WERI-Rb-1 (cell line): ENCODE measurements at regions not wholly inside any gene's neighbourhood (a gene's known extent, or its start where the extent isn't known, plus 50 kb on each side); places are given as distances from the start of the nearest gene placed in this dataset.

ENCODE experiments used
- DNase-seq: peaks from one replicate; pipeline ENCODE4 v3.0.0-alpha.2; 2020
- H3K27ac ChIP-seq: fragments of 250-450 bp; sonication (Bioruptor Pico); 2 replicates; pipeline ENCODE4 v1.5.1; 2020; ENCODE audit warnings: mild to moderate bottlenecking, moderate library complexity
- H3K27me3 ChIP-seq: fragments of 250-450 bp; sonication (Bioruptor Pico); 2 replicates; pipeline ENCODE4 v1.5.1; 2021; ENCODE audit warnings: mild to moderate bottlenecking, low read depth, moderate library complexity; ENCODE audit not compliant: insufficient read depth, severe bottlenecking
- H3K36me3 ChIP-seq: fragments of 250-450 bp; sonication (Bioruptor Pico); 2 replicates; pipeline ENCODE4 v1.5.1; 2020; ENCODE audit warnings: mild to moderate bottlenecking, moderate library complexity
- H3K4me3 ChIP-seq: 2 replicates; pipeline ENCODE4 v1.5.1; 2011; ENCODE audit warnings: low read depth, mild to moderate bottlenecking, control low read depth, low read length
- H3K9me3 ChIP-seq: fragments of 250-450 bp; sonication (Bioruptor Pico); 2 replicates; pipeline ENCODE4 v1.5.1; 2021; ENCODE audit warnings: mild to moderate bottlenecking, moderate library complexity; ENCODE audit not compliant: severe bottlenecking
- CTCF ChIP-seq: IDR thresholded peaks from 2 replicates; pipeline ENCODE4 v1.5.1; 2011; ENCODE audit warnings: low read depth, mild to moderate bottlenecking, control low read depth, inconsistent platforms, low read length

- H3K36me3 ChIP-seq = no peaks in the 10 kb centered on the region
- H3K9me3 ChIP-seq = no peaks in the 10 kb centered on the region
- TF ChIP-seq CTCF = no peak
- H3K27ac ChIP-seq = no peak overlapping the region
- H3K27me3 ChIP-seq = no peaks in the 10 kb centered on the region
- no peak overlapping the region for H3K4me3 ChIP-seq
- DNase-seq = peak; percentile 15
These were observed 1053.0 kb upstream of the IGFBP7 start for GRCh38 chr4:58163156-58163555.

- H3K9me3 ChIP-seq = no peaks in the 10 kb centered on the region
- H3K4me3 ChIP-seq = no peak overlapping the region
- H3K27ac ChIP-seq = no peak overlapping the region
- no peaks in the 10 kb centered on the region for H3K36me3 ChIP-seq
- H3K27me3 ChIP-seq = no peaks in the 10 kb centered on the region
- no peak for TF ChIP-seq CTCF
- DNase-seq = no peak
These were observed 1039.4 kb upstream of the IGFBP7 start for GRCh38 chr4:58149404-58150085.

- peak; percentile 26 for DNase-seq
- Histone ChIP-seq H3K27ac (no peak overlapping the region; the same call in 1 of the 2 replicates), H3K9me3 (no peaks in the 10 kb centered on the region), H3K4me3 (no peak overlapping the region), H3K36me3 (no peaks in the 10 kb centered on the region), H3K27me3 (no peaks in the 10 kb centered on the region)
- TF ChIP-seq CTCF = no peak
These were observed 1034.5 kb upstream of the IGFBP7 start for GRCh38 chr4:58144721-58145120.

GRCh38 chr4:58138786-58139668, 1028.8 kb upstream of the IGFBP7 start:
- TF ChIP-seq CTCF = no peak
- no peaks in the 10 kb centered on the region for H3K9me3 ChIP-seq
- H3K27me3 ChIP-seq = no peaks in the 10 kb centered on the region
- no peaks in the 10 kb centered on the region for H3K36me3 ChIP-seq
- H3K27ac ChIP-seq = peak overlapping the region; percentile 58
- DNase-seq = peak; percentile 14
- no peak overlapping the region for H3K4me3 ChIP-seq

- no peaks in the 10 kb centered on the region for H3K36me3 ChIP-seq
- H3K27me3 ChIP-seq = no peaks in the 10 kb centered on the region
- no peak for TF ChIP-seq CTCF
- H3K9me3 ChIP-seq = no peaks in the 10 kb centered on the region
- no peak overlapping the region for H3K27ac ChIP-seq
- DNase-seq = no peak
- H3K4me3 ChIP-seq = no peak overlapping the region
These were observed 1026.4 kb upstream of the IGFBP7 start for GRCh38 chr4:58136604-58137003.
